RWPE2 (cell line): ENCODE measurements at regions not wholly inside any gene's neighbourhood (a gene's known extent, or its start where the extent isn't known, plus 50 kb on each side); places are given as distances from the start of the nearest gene placed in this dataset.

Source experiments
- ATAC-seq: fragments of 200-7000 bp; cut with Tn5 transposase; 3 replicates; pipeline ENCODE4 v1.9.1; 2021; ENCODE audit warnings: low read depth
- DNase-seq: peaks from one replicate; pipeline ENCODE4 v3.0.0-alpha.2; 2020; ENCODE audit warnings: low spot score
- H3K27ac ChIP-seq: fragments of 450-650 bp; 2 replicates; pipeline ENCODE4 v1.5.1; 2017; ENCODE audit warnings: mild to moderate bottlenecking; ENCODE audit not compliant: poor library complexity, severe bottlenecking
- H3K27me3 ChIP-seq: fragments of 250-450 bp; sonication (Bioruptor Pico); 2 replicates; pipeline ENCODE4 v1.5.1; 2021; ENCODE audit warnings: mild to moderate bottlenecking, moderate library complexity; ENCODE audit not compliant: insufficient read depth, poor library complexity, severe bottlenecking
- H3K36me3 ChIP-seq: fragments of 250-450 bp; sonication (Bioruptor Pico); 2 replicates; pipeline ENCODE4 v1.5.1; 2020; ENCODE audit warnings: low read depth, mild to moderate bottlenecking, moderate library complexity
- H3K4me1 ChIP-seq: fragments of 250-450 bp; sonication (Bioruptor Pico); 2 replicates; pipeline ENCODE4 v1.5.1; 2021; ENCODE audit warnings: mild to moderate bottlenecking, moderate library complexity; ENCODE audit not compliant: insufficient read depth, poor library complexity, severe bottlenecking
- H3K4me3 ChIP-seq: fragments of 250-450 bp; sonication (Bioruptor Pico); 2 replicates; pipeline ENCODE4 v1.5.1; 2021; ENCODE audit warnings: mild to moderate bottlenecking, moderate library complexity; ENCODE audit not compliant: severe bottlenecking
- H3K9me3 ChIP-seq: fragments of 250-450 bp; sonication (Bioruptor Pico); 2 replicates; pipeline ENCODE4 v1.5.1; 2021; ENCODE audit warnings: mild to moderate bottlenecking, moderate library complexity; ENCODE audit not compliant: severe bottlenecking
- CTCF ChIP-seq: fragments of 450-650 bp; IDR thresholded peaks from one replicate; pipeline ENCODE4 v1.5.1; 2017; ENCODE audit warnings: mild to moderate bottlenecking, moderate library complexity; ENCODE audit not compliant: poor library complexity, severe bottlenecking

DNA sequence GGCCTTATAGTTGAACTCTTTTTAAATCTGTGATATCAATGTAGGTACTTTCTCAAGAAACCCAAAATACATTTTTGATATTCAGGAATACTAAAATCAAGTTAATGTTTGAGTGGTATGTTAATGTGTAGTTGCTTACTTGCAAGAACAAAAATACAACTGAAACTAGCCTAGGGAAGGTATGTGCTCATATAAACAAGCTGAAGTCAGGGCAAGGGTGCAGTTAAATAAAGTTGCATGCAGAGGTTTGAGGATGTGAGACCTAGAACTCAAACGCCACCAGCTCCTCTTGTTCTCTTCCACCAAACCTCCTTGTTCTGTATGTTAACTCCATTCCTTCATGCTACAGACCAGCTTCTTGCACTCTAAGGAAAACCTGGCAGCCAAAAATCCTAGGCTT is 388.3 kb upstream of the SMIM21 start:
- ATAC-seq, result no peak
- Histone ChIP-seq H3K4me3 (no peak overlapping the region), H3K9me3 (no peaks in the 10 kb centered on the region), H3K27ac (no peak overlapping the region), H3K27me3 (peaks cover 4% of the 10 kb centered on the region), H3K4me1 (no peaks in the 10 kb centered on the region), H3K36me3 (no peaks in the 10 kb centered on the region)
- no peak for DNase-seq
- TF ChIP-seq CTCF, result no peak

DNA sequence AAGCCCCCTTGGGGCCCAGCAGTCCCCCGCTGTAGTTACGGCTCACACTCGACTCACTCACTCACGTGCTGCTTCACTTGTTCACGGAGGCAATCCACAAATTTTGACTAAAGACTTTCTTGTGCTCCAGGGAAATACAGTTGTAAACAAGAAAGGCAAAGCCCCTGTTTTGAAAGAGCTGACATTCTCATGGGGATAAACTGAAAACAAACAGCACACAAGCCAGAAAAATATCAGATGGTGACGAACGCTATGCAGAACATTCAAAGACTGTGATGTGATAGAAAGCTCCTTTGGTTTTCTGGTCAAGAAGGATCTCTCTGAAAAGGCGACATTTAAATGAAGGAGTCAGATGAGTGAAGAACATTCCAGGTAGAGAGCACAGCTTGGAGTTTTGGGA is 385.3 kb upstream of the SMIM21 start:
- DNase-seq (no peak), ATAC-seq (no peak)
- no peak overlapping the region for H3K4me3 ChIP-seq
- no peaks in the 10 kb centered on the region for H3K36me3 ChIP-seq
- H3K4me1 ChIP-seq, result no peaks in the 10 kb centered on the region
- H3K27me3 ChIP-seq, result peaks cover 25% of the 10 kb centered on the region
- no peak overlapping the region for H3K27ac ChIP-seq
- no peaks in the 10 kb centered on the region for H3K9me3 ChIP-seq
- no peak for TF ChIP-seq CTCF

DNA sequence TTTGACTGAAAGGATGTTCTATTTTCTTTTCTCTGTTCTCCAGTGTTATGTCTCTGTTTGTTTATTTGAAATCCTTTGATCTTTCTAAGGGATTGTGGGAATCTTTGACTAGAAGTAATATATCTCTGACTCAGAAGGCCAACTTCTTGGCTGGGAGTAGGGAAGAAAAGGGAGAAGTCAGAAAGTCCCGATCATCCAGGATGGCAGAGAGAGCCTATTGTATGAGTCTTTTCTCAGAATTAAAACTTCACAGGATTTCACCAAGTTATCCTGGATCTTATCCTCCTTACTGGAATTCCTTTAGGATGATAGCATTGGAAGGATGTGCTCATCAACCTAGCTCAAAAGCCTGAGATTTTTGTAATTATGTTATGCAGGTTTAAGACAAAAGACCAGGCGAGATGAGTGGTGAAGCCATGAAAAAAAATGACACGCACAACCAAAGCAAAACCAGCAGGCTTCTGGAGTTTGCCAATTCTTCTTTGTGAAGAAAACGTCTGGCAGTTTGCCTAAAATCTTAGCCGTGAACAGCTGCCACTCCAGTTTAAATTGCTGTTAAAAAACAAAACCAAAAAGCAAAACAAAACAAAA is 383.6 kb upstream of the SMIM21 start:
- DNase-seq (no peak), ATAC-seq (no peak)
- no peak overlapping the region for H3K27ac ChIP-seq
- no peaks in the 10 kb centered on the region for H3K36me3 ChIP-seq
- H3K27me3 ChIP-seq, result peaks cover 25% of the 10 kb centered on the region
- H3K4me3 ChIP-seq, result no peak overlapping the region
- no peaks in the 10 kb centered on the region for H3K9me3 ChIP-seq
- no peak for TF ChIP-seq CTCF
- no peaks in the 10 kb centered on the region for H3K4me1 ChIP-seq

GRCh38 chr18:75810516-75810915 is 383.0 kb upstream of the SMIM21 start:
- DNase-seq (no peak), ATAC-seq (no peak)
- Histone ChIP-seq H3K4me3 (no peak overlapping the region), H3K36me3 (no peaks in the 10 kb centered on the region), H3K9me3 (no peaks in the 10 kb centered on the region), H3K27ac (no peak overlapping the region), H3K4me1 (no peaks in the 10 kb centered on the region), H3K27me3 (peaks cover 25% of the 10 kb centered on the region)
- no peak for TF ChIP-seq CTCF

- no peaks in the 10 kb centered on the region for H3K36me3 ChIP-seq
- ATAC-seq (no peak), DNase-seq (no peak)
- no peak for TF ChIP-seq CTCF
- no peaks in the 10 kb centered on the region for H3K9me3 ChIP-seq
- H3K27ac ChIP-seq, result no peak overlapping the region
- H3K27me3 ChIP-seq, result peaks cover 25% of the 10 kb centered on the region
- no peak overlapping the region for H3K4me3 ChIP-seq
- no peaks in the 10 kb centered on the region for H3K4me1 ChIP-seq
Observed at GRCh38 chr18:75809926-75810255, 382.4 kb upstream of the SMIM21 start.
